Thoracic aorta (tissue), 2 donors: ENCODE measurements at regions not wholly inside any gene's neighbourhood (a gene's known extent, or its start where the extent isn't known, plus 50 kb on each side); places are given as distances from the start of the nearest gene placed in this dataset.

Source experiments
- ATAC-seq: fragments of 150-250 bp; one replicate; pipeline ENCODE4 v1.8.0; 2017; ENCODE audit warnings: low read depth; ENCODE audit not compliant: insufficient number of reproducible peaks, low FRiP score
- DNase-seq: peaks from one replicate; pipeline ENCODE4 v3.0.0-alpha.2; 2020; ENCODE audit warnings: low spot score
- H3K27ac ChIP-seq, 2 donors: fragments of 200-600 bp; sonication (generic); 1 replicate in 1 of 2; 2 replicates in 1 of 2; pipeline ENCODE4 v1.5.1; 2016; ENCODE audit warnings: mild to moderate bottlenecking in 2 of 2, moderate library complexity in 2 of 2
- H3K27me3 ChIP-seq: fragments of 200-600 bp; sonication (generic); replicated peaks from 2 replicates; pipeline ENCODE4 v1.6.0; 2016; ENCODE audit warnings: mild to moderate bottlenecking; ENCODE audit not compliant: insufficient read depth
- H3K36me3 ChIP-seq: fragments of 200-600 bp; sonication (generic); one replicate; pipeline ENCODE4 v1.5.1; 2016
- H3K4me1 ChIP-seq, 2 donors: fragments of 200-600 bp; sonication (generic); 1 replicate in 1 of 2; 2 replicates in 1 of 2; pipeline versions ENCODE4 v1.5.1 to v1.6.0; 2016; ENCODE audit warnings: low read depth in 2 of 2, mild to moderate bottlenecking in 1 of 2; ENCODE audit not compliant: control insufficient read depth in 1 of 2
- H3K4me3 ChIP-seq: fragments of 200-600 bp; sonication (generic); 2 replicates; pipeline ENCODE4 v1.5.1; 2016; ENCODE audit warnings: mild to moderate bottlenecking
- H3K9me3 ChIP-seq: fragments of 200-600 bp; sonication (generic); 2 replicates; pipeline ENCODE4 v1.5.1; 2016
- TF ChIP-seq, protein P1 (sequence below): fragments of 200-600 bp; sonication (generic); IDR thresholded peaks from one replicate; pipeline ENCODE4 v1.5.1; 2019; ENCODE audit warnings: antibody characterized with exemption

DNA sequence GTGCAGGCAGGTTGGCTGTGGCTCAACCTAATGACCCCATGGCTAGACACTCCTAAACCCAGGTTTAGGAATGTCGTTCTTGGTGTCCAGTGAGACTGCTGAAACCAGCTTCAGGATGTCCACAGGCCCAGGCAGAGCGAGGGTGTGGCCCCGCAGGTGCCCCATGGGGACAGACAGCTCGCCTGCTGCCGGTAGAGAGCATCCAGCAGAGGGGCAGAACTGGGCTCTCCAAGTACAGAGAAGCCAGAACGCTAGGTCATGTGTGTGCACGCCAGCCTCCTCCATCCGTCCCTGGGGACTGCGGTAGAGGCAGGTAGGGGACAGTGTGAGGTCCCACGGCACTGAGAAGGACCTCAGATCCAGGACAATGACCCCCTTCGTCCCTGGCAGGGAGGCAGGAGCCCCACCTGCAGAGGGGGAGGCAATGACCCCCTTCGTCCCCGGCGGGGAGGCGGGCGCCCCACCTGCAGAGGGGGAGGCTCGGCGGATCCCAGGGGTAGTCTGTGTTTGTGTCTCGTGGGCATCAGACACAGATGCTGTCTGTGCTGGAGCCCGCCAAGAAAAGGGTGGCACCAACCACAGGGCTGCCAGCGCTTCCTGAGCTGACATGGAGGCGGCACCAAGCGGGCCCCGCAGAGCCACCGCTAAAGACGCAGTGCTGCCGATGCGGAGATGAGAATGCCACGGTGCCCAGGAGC is 118.4 kb downstream of the FAM53A start:
- Histone ChIP-seq H3K9me3 (no peaks in the 10 kb centered on the region), H3K4me3 (no peak overlapping the region), H3K27me3 (no peaks in the 10 kb centered on the region), H3K4me1 (no peaks in the 10 kb centered on the region), H3K27ac (no peak overlapping the region), H3K36me3 (no peaks in the 10 kb centered on the region)
- TF ChIP-seq, protein P1, sequence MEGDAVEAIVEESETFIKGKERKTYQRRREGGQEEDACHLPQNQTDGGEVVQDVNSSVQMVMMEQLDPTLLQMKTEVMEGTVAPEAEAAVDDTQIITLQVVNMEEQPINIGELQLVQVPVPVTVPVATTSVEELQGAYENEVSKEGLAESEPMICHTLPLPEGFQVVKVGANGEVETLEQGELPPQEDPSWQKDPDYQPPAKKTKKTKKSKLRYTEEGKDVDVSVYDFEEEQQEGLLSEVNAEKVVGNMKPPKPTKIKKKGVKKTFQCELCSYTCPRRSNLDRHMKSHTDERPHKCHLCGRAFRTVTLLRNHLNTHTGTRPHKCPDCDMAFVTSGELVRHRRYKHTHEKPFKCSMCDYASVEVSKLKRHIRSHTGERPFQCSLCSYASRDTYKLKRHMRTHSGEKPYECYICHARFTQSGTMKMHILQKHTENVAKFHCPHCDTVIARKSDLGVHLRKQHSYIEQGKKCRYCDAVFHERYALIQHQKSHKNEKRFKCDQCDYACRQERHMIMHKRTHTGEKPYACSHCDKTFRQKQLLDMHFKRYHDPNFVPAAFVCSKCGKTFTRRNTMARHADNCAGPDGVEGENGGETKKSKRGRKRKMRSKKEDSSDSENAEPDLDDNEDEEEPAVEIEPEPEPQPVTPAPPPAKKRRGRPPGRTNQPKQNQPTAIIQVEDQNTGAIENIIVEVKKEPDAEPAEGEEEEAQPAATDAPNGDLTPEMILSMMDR, result no peak
- no peak for ATAC-seq
- DNase-seq, result no peak

DNA sequence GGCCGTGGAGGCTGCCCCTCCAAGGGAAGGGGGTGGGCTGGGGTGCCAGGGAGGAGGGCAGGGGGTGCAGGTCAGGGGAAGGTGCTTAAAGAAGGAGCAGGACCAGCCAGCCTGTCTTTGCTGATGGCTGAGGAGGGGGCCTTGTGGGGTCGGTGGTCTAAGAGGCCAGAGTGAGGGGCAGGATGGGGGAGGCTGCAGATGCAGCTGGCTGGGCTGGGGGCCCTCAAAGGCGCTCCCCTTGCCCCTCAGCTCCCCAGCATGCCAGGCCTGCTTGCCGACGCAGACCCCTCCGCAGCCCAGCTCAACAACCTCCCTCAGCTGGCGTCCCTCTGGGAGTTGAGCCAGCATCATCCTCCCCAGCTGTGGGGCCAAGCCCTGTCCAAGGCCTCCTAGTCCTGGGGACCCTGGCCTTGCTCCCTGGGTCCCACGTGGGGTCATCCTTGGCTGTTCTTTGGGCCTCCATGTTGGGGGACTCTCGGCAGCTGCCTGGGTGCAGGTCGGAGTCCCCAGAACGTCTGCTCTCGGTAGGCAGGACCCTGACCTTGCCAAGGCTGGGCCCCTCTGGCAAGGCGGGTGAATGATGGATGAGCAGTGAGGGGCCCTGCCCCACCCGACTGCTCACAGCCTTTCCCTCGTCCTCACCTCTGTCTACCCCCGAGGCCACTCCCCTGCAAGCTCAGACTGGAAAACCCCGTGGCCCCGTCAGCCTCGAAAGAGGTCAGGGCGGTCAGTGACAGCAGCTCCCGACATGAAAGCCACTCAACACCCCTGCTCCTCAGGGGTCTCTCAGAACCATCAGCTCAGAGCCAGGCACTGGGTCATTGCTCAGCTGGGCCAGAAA is 119.4 kb downstream of the FAM53A start:
- Histone ChIP-seq H3K27ac (no peak overlapping the region), H3K4me1 (no peaks in the 10 kb centered on the region), H3K36me3 (no peaks in the 10 kb centered on the region), H3K9me3 (no peaks in the 10 kb centered on the region), H3K4me3 (no peak overlapping the region), H3K27me3 (no peaks in the 10 kb centered on the region)
- TF ChIP-seq, protein P1, result no peak
- DNase-seq (no peak), ATAC-seq (no peak)

DNA sequence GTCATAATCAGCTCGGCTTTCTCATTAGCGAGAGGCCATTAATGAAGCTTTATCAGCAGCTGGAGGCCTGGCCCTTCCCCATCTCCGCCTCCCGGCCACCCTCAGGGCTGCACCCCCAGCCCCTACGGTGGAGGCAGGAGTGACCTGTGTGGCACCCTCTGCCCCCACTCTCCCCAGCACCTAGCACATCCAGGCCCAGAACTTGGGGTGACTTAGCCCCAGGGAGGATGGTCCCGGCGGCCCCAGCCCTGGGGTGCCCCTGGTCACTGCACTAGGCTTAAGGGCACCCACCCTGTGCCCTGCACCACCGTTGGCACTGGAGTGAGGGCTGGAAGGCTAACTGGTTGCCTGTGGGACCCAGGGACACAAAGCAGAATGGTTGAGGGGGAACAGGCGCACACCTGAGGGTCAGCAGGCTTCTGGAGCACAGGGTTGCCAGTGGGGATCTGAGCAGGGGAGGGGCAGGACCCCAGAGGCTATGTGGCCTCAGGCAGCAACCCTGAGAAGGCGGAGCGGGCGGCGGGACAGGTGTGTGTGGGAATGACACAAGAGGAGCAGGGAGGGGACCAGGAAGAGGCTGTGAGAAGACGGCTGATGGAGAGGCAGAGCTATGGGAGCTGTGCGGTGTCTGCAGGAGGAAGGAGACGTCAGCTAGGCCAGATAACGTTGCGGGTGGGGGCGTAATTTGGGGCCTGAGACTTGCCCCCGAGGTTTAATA is 120.2 kb downstream of the FAM53A start:
- Histone ChIP-seq H3K9me3 (no peaks in the 10 kb centered on the region), H3K27me3 (no peaks in the 10 kb centered on the region), H3K27ac (no peak overlapping the region), H3K4me3 (no peak overlapping the region), H3K4me1 (no peaks in the 10 kb centered on the region), H3K36me3 (no peaks in the 10 kb centered on the region)
- no peak for ATAC-seq
- no peak for DNase-seq
- TF ChIP-seq, protein P1, result no peak

DNA sequence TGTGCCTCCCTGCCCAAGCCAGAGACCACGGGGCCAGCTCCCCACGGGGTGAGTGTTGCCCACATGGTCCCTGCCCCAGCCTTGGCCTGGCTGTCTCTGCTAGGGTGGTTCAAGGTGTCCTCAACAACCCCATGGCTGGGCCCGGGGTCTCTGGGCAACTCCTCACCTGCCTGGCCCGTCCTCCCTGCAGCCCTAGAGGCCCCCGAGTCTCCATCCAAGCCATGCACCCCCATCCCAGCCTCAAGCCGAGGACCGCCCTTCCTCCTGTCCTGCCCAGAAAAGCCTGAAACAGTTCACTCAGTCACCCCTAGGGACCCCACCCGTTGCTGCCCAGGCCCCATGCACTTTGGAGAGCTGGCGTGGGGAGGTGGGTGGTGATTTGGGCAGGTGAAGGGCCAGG is 120.9 kb downstream of the FAM53A start:
- H3K36me3 ChIP-seq, result no peaks in the 10 kb centered on the region
- DNase-seq (no peak), ATAC-seq (no peak)
- no peaks in the 10 kb centered on the region for H3K9me3 ChIP-seq
- TF ChIP-seq, protein P1, result no peak
- H3K27me3 ChIP-seq, result no peaks in the 10 kb centered on the region
- no peak overlapping the region for H3K27ac ChIP-seq
- no peak overlapping the region for H3K4me3 ChIP-seq
- H3K4me1 ChIP-seq, result no peaks in the 10 kb centered on the region

DNA sequence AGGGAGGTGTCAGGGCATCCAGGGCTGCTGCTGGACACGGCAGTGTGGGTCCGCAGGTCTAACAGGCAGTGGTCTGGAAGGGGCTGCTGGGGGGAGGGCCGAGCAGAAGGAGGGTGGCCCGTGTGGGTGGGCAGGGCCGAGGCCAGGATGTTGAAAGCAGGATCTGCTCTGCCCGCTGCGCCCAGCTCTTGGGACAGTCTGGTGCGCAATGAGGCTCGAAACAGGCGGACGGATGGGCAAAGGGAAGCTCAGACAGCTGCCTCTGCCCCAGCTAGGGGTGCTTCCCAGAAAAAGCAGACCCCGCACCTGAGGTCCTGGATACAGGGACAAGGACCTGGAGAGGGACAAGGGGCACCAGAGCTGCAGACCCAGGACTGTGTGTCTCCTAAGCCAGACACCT is 121.3 kb downstream of the FAM53A start:
- H3K4me3 ChIP-seq, result no peak overlapping the region
- TF ChIP-seq, protein P1, result no peak
- H3K36me3 ChIP-seq, result no peaks in the 10 kb centered on the region
- ATAC-seq (no peak), DNase-seq (no peak)
- no peaks in the 10 kb centered on the region for H3K9me3 ChIP-seq
- H3K4me1 ChIP-seq, result no peaks in the 10 kb centered on the region
- no peak overlapping the region for H3K27ac ChIP-seq
- no peaks in the 10 kb centered on the region for H3K27me3 ChIP-seq
